Brain microvascular endothelial cell (primary cell): ENCODE measurements at regions not wholly inside any gene's neighbourhood (a gene's known extent, or its start where the extent isn't known, plus 50 kb on each side); places are given as distances from the start of the nearest gene placed in this dataset.

Experiments used
- DNase-seq: peaks from one replicate; pipeline ENCODE4 v3.0.0-alpha.2; 2020
- H3K27ac ChIP-seq: fragments of 250-450 bp; sonication (Bioruptor Pico); 2 replicates; pipeline ENCODE4 v1.5.1; 2020; ENCODE audit warnings: mild to moderate bottlenecking, moderate library complexity
- H3K27me3 ChIP-seq: fragments of 250-450 bp; sonication (Bioruptor Pico); replicated peaks from 2 replicates; pipeline ENCODE4 v1.5.1; 2020; ENCODE audit warnings: mild to moderate bottlenecking
- H3K36me3 ChIP-seq: fragments of 250-450 bp; sonication (Bioruptor Pico); replicated peaks from 2 replicates; pipeline ENCODE4 v1.5.1; 2020; ENCODE audit warnings: mild to moderate bottlenecking
- H3K4me3 ChIP-seq: 2 replicates; pipeline ENCODE4 v1.5.1; 2011; ENCODE audit warnings: low read depth, mild to moderate bottlenecking, control low read depth, low read length, moderate library complexity
- CTCF ChIP-seq: IDR thresholded peaks from 2 replicates; pipeline ENCODE4 v1.5.1; 2011; ENCODE audit warnings: low read depth, mild to moderate bottlenecking, moderate library complexity, low read length, control low read depth, inconsistent platforms; ENCODE audit errors: missing control alignments
- in situ Hi-C: cut with HindIII; loops from 2 replicates; pipeline ENCODE4 v1.10.0; 2017; ENCODE audit warnings: low sequenced_read_pairs, low pct_ligation_motif_present

GRCh38 chr10:4720463-4720862 lies 105.5 kb upstream of the AKR1E2 start:
- Histone ChIP-seq H3K36me3 (no peaks in the 10 kb centered on the region), H3K4me3 (no peak overlapping the region), H3K27ac (no peak overlapping the region), H3K27me3 (no peaks in the 10 kb centered on the region)
- DNase-seq: no peak
- in situ Hi-C loops: no loop called here
- no peak for TF ChIP-seq CTCF

- Histone ChIP-seq H3K27me3 (no peaks in the 10 kb centered on the region), H3K4me3 (no peak overlapping the region), H3K36me3 (no peaks in the 10 kb centered on the region), H3K27ac (no peak overlapping the region)
- TF ChIP-seq CTCF: no peak
- no peak for DNase-seq
- in situ Hi-C loops: no loop called here
These were observed 106.3 kb upstream of the AKR1E2 start for GRCh38 chr10:4719671-4720070.

- Histone ChIP-seq H3K4me3 (no peak overlapping the region), H3K27ac (no peak overlapping the region), H3K36me3 (no peaks in the 10 kb centered on the region), H3K27me3 (no peaks in the 10 kb centered on the region)
- no peak for TF ChIP-seq CTCF
- in situ Hi-C loops: no loop called here
- no peak for DNase-seq
These were observed 107.0 kb upstream of the AKR1E2 start for GRCh38 chr10:4719036-4719435.

GRCh38 chr10:4718544-4718943 lies 107.5 kb upstream of the AKR1E2 start:
- Histone ChIP-seq H3K36me3 (no peaks in the 10 kb centered on the region), H3K27ac (no peak overlapping the region), H3K4me3 (no peak overlapping the region), H3K27me3 (no peaks in the 10 kb centered on the region)
- no peak for DNase-seq
- in situ Hi-C loops: no loop called here
- no peak for TF ChIP-seq CTCF

GRCh38 chr10:4717670-4718069 lies 108.3 kb upstream of the AKR1E2 start:
- in situ Hi-C loops: no loop called here
- Histone ChIP-seq H3K36me3 (no peaks in the 10 kb centered on the region), H3K4me3 (no peak overlapping the region), H3K27me3 (no peaks in the 10 kb centered on the region), H3K27ac (no peak overlapping the region)
- no peak for DNase-seq
- TF ChIP-seq CTCF: no peak

- no peak for TF ChIP-seq CTCF
- Histone ChIP-seq H3K27me3 (no peaks in the 10 kb centered on the region), H3K4me3 (no peak overlapping the region), H3K27ac (no peak overlapping the region), H3K36me3 (no peaks in the 10 kb centered on the region)
- no peak for DNase-seq
- in situ Hi-C loops: no loop called here
These were observed 115.1 kb upstream of the AKR1E2 start for GRCh38 chr10:4710858-4711257.
